CD4-positive, alpha-beta T cell treated with Interleukin-6 at 100 ng/mL for 8 hours (primary cell): ENCODE measurements at regions not wholly inside any gene's neighbourhood (a gene's known extent, or its start where the extent isn't known, plus 50 kb on each side); places are given as distances from the start of the nearest gene placed in this dataset.
A peak's percentile ranks its signal among the peaks of the same experiment; 100 is the strongest.
"Not testable (repeated sequence)": the region's sequence is repeated elsewhere in the genome, so short reads cannot be mapped to it uniquely, and the experiment has no call there.

Source experiments
- DNase-seq: peaks from one replicate; pipeline ENCODE4 v3.0.0-alpha.2; 2020; ENCODE audit warnings: mixed read lengths, low spot score

- no peak for DNase-seq
Observed at GRCh38 chr12:89227774-89228173, 124.5 kb downstream of the DUSP6 start.

DNA sequence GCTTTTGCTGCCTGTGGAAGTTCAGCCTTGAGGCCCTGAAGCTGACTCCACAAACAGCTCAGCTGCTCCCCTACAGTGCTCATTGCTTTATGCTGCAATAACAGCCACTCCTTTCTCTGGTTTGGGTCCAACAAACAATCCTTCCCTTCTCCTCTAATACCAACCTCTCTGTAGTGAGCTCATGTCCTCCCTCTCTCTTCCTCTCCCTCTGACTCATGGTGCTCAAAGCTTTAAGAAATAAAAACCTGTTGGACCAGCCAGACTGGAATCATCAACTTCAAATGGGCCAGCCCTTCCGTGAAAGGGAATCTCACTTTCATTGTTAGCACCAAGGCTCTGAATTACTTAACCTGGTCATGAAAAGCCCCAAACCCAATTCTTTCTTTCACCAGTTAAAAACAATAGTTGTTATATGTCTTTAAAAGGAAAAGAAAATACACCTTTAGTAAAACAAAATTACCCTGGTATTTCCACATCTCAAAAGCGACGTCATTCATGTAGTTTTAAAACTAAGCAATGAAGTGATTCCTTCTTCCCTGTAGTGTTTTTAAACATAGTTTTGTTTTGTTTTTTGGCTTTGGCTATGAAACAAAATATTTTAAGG lies 126.4 kb downstream of the DUSP6 start:
- no peak for DNase-seq

GRCh38 chr12:89225401-89225800 lies 126.9 kb downstream of the DUSP6 start:
- peak; percentile 57 for DNase-seq

DNA sequence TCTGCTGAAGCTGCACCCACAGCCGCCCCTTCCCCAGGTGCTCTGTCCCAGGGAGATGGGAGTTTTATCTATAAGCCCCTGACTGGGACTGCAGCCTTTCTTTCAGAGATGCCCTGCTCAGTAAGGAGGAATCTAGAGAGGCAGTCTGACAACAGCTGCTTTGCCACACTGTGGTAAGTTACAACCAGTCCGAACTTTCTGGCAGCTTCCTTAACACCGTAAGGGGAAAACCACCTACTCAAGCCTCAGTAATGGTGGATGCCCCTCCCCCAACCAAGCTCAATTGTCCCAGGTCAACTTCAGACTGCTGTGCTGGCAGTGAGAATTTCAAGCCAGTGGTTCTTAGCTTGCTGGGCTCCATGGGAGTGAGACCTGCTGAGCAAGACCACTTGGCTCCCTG lies 129.7 kb downstream of the DUSP6 start:
- DNase-seq, result not testable (repeated sequence)

DNA sequence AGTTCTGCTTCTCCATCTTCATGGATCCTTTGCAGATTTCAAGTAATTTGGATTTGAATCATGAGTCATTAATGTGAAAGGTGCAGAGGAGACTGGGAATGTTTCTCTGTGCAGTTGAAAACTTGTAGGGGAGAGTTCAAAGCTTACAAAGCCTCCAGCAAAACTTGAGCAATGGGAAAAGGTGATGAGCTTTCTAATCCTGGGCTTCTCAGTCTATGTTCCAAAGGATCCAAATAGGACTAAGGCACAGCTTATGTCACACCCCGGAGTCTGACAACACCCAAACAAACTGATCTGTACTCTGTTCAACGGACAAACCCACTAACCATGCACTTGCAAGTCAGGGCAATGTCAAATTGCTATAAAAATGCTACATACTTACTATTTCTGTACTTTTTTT lies 134.8 kb downstream of the DUSP6 start:
- DNase-seq, result no peak

- no peak for DNase-seq
Observed at GRCh38 chr12:89216211-89216952, 135.9 kb downstream of the DUSP6 start.

GRCh38 chr12:89215196-89215595 lies 137.1 kb downstream of the DUSP6 start:
- DNase-seq, result no peak

DNA sequence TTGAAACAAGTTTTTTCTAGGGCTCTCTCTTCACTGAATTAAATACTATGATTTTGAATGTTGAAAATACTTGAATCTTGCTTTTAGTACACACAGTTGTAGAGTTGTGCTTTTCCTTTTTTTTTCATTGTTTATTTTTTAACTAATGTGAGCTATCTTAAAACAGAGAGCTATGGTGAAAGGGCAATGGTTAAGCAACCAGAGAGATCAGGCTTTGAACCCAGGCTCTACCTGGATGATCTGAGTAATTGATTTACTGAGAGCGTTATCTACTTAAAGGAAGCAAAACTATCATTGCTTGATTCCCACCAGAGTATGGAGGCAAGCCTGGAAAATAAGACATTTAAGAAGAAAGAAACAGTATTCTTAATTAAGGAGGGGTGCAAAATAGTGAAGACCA lies 138.6 kb downstream of the DUSP6 start:
- no peak for DNase-seq

GRCh38 chr12:89213139-89213538 lies 139.2 kb downstream of the DUSP6 start:
- DNase-seq, result no peak

- no peak for DNase-seq
Observed at GRCh38 chr12:89212339-89212771, 139.9 kb downstream of the DUSP6 start.

GRCh38 chr12:89211456-89211855 lies 140.8 kb downstream of the DUSP6 start:
- no peak for DNase-seq

DNA sequence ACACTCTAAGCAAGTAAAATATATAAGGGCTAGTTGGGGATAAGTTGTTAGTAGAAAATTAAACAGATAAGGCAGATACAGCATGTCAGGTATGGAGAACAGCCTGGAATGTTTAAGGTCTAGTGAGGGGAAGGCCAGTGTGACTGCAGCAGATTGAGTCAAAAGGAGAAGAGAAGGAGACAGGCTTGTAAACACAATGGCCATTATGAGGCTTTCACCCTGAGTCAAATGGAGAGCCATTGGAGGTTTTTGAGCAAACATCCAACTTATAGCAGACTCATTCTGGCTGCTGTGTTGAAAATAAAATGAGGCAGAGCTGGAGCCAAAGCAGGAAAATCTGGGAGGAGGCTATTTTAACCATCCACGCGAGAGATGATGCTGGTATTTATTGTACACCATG lies 142.0 kb downstream of the DUSP6 start:
- no peak for DNase-seq

DNA sequence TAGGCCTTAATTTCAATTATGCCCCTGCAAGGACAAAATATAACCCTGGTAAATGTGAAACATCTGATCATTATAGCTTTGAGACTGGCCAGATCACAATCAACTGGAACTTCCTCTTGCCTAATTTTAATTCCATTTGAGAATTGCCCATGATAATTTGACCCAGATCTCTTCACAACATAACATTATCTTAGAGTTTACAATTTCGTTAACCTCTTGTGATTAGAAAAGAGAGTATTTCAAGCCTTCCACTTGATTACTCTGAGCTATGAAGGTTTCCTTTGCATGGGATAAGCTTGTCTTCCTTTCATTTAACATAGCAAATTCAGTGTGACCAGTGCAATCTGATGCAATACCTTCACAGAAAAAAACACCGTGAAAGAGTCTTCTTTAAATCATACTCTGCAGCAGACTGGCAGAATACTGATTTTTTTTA lies 143.6 kb downstream of the DUSP6 start:
- no peak for DNase-seq

DNA sequence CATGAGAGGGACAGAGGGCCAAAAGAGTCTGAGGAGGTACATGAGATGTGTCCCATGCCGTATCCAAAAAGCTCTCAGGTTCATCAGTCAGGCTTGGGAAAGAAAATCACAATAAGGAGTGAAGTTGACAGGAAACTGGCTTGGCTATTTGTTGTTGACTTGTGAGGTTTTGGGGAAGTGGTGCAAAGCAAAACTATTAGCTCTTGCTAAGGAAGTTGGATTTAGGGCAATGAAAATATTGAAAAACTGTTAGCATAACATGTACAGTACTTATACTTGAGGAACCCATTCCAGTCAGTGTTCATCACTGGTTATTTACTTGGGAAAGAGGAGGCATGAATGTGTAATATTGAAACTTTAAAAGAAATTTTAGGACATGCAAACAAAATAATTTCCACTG lies 145.9 kb downstream of the DUSP6 start:
- no peak for DNase-seq

DNA sequence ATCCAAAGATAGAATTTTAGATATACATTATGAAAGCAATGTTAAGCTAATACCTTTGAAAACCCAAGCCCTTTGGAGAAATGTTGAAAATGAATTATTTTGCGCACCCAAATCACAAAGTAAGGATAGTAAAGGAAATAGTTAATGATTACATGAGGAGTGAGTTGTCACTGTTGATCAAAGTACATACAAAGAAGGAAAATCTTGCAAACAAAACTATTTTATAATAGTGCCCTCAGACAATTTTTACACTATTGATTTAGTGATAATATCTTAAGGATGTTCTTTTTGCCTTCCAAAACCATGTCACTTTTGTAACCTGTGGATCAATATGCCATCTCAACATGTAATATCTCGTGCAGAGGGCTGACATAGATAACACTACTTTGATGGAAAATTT lies 146.8 kb downstream of the DUSP6 start:
- no peak for DNase-seq

GRCh38 chr12:89203144-89203543 lies 149.2 kb downstream of the DUSP6 start:
- DNase-seq, result no peak

- DNase-seq, result no peak
Observed at GRCh38 chr12:89200217-89200616, 152.1 kb downstream of the DUSP6 start.

GRCh38 chr12:89195470-89195869 lies 156.8 kb downstream of the DUSP6 start:
- DNase-seq, result no peak

GRCh38 chr12:89194683-89195082 lies 157.6 kb downstream of the DUSP6 start:
- no peak for DNase-seq

- no peak for DNase-seq
Observed at GRCh38 chr12:89192429-89192828, 159.9 kb downstream of the DUSP6 start.

DNA sequence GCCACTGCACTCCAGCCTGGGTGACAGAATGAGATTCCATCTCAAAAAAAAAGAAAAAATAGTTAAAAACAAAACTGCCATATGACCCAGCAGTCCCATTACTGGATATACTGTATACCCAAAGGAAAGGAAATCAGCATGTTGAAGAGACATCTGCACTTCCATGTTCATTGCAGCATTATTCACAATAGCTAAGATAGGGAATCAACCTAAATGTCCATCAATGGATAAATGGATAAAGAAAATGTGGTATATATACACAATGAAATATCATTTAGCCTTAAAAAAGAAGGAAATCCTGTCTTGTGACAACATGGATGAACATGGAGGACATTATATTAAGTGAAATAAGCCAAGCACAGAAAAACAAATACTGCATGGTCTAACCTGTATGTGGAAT lies 160.7 kb downstream of the DUSP6 start:
- DNase-seq, result not testable (repeated sequence)

DNA sequence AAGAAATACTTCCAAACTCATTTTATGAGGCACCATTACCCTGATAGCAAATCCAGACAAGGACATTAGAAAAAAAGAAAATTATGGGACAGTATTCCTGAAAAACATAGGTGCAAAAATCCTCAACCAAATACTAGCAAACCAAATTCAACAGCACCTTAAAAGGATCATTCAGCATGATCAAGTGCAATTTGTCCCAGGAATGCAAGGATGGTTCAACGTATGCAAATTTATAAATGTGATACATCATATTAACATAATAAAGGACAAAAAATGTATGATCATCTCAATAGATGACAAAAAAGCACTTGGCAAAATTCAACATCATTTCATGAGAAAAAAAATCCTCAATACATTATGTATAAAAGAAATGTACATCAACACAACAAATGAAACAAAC lies 162.9 kb downstream of the DUSP6 start:
- DNase-seq, result no peak

DNA sequence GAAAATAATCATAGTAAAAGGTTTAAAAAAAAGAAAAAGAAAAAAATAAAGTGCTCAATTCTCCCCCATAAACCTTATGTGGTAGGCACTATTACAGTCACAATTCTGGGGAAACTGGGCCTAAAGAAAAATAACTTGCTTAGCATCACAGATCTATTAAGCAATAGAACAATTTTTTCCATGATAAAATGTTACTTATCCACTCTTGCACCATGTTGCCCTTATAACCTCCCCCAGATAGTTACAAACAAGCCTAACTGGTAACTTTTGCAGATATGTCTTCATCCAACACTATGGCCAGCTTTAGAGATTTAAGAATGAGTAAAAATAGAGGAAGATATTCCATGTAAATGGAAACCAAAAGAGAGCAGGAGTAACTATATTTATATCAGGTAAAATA lies 164.8 kb downstream of the DUSP6 start:
- no peak for DNase-seq

GRCh38 chr12:89185889-89186288 lies 166.4 kb downstream of the DUSP6 start:
- DNase-seq, result no peak
